SK-N-SH treated with all-trans-retinoic acid at 6 μM for 48 hours (cell line): ENCODE measurements at regions not wholly inside any gene's neighbourhood (a gene's known extent, or its start where the extent isn't known, plus 50 kb on each side); places are given as distances from the start of the nearest gene placed in this dataset.

ENCODE experiments used
- ATAC-seq: fragments of 200-7000 bp; cut with Tn5 transposase; 3 replicates; pipeline ENCODE4 v1.9.1; 2020; ENCODE audit warnings: mild to moderate bottlenecking, moderate library complexity
- ARNTL ChIP-seq: fragments of 450-650 bp; formaldehyde crosslinking; IDR thresholded peaks from 2 replicates; pipeline ENCODE4 v1.5.0; 2020; ENCODE audit warnings: low read depth, mild to moderate bottlenecking, moderate library complexity, borderline replicate concordance
- BACH2 ChIP-seq: fragments of 250-450 bp; sonication (Bioruptor Pico); IDR thresholded peaks from 2 replicates; pipeline ENCODE4 v1.9.0; 2021; ENCODE audit warnings: mild to moderate bottlenecking, borderline replicate concordance
- CSDC2 ChIP-seq: fragments of 250-450 bp; sonication (Bioruptor Pico); IDR thresholded peaks from 2 replicates; pipeline ENCODE4 v1.5.0; 2020; ENCODE audit warnings: mild to moderate bottlenecking, moderate library complexity
- GLIS3 ChIP-seq: fragments of 250-450 bp; sonication (Bioruptor Pico); IDR thresholded peaks from 2 replicates; pipeline ENCODE4 v1.5.0; 2020; ENCODE audit warnings: mild to moderate bottlenecking, moderate library complexity
- ISL1 ChIP-seq: fragments of 250-450 bp; sonication (Bioruptor Pico); IDR thresholded peaks from 2 replicates; pipeline ENCODE4 v2.1.2; 2022; ENCODE audit warnings: mild to moderate bottlenecking, moderate library complexity
- PPARA ChIP-seq: fragments of 250-450 bp; sonication (Bioruptor Pico); IDR thresholded peaks from 2 replicates; pipeline ENCODE4 v1.5.0; 2020; ENCODE audit warnings: mild to moderate bottlenecking, borderline replicate concordance
- SNAI2 ChIP-seq: fragments of 250-450 bp; sonication (Bioruptor Pico); IDR thresholded peaks from 2 replicates; pipeline ENCODE4 v1.5.0; 2020; ENCODE audit warnings: mild to moderate bottlenecking, moderate library complexity
- TCF4 ChIP-seq: fragments of 250-450 bp; sonication (Bioruptor Pico); IDR thresholded peaks from 2 replicates; pipeline ENCODE4 v1.8.0; 2021; ENCODE audit warnings: mild to moderate bottlenecking, moderate library complexity, borderline replicate concordance
- TOX ChIP-seq: fragments of 250-450 bp; sonication (Bioruptor Pico); IDR thresholded peaks from 2 replicates; pipeline ENCODE4 v1.8.0; 2021; ENCODE audit warnings: mild to moderate bottlenecking, moderate library complexity, borderline replicate concordance
- ZC3H10 ChIP-seq: fragments of 250-450 bp; sonication (Bioruptor Pico); IDR thresholded peaks from 2 replicates; pipeline ENCODE4 v1.5.1; 2021; ENCODE audit warnings: mild to moderate bottlenecking, moderate library complexity
- ZFP30 ChIP-seq: fragments of 450-650 bp; formaldehyde crosslinking; IDR thresholded peaks from 2 replicates; pipeline ENCODE4 v1.5.0; 2022; ENCODE audit warnings: mild to moderate bottlenecking, moderate library complexity
- ZNF565 ChIP-seq: fragments of 450-650 bp; formaldehyde crosslinking; conservative IDR thresholded peaks from 2 replicates; pipeline ENCODE4 v1.5.0; 2020; ENCODE audit warnings: low read depth, mild to moderate bottlenecking, moderate library complexity
- ZNF70 ChIP-seq: fragments of 450-650 bp; formaldehyde crosslinking; IDR thresholded peaks from 2 replicates; pipeline ENCODE4 v1.5.0; 2020; ENCODE audit warnings: mild to moderate bottlenecking, moderate library complexity
- ZNF8 ChIP-seq: fragments of 450-650 bp; formaldehyde crosslinking; IDR thresholded peaks from 2 replicates; pipeline ENCODE4 v1.5.0; 2020; ENCODE audit warnings: mild to moderate bottlenecking, moderate library complexity
- TF ChIP-seq, protein P1 (sequence below): fragments of 250-450 bp; sonication (Bioruptor Pico); IDR thresholded peaks from 2 replicates; pipeline ENCODE4 v1.8.0; 2021; ENCODE audit warnings: low read depth, mild to moderate bottlenecking, moderate library complexity, borderline replicate concordance
- TF ChIP-seq, protein P2 (sequence below): fragments of 250-450 bp; sonication (Bioruptor Pico); IDR thresholded peaks from 2 replicates; pipeline ENCODE4 v1.5.1; 2020; ENCODE audit warnings: low read depth, mild to moderate bottlenecking, moderate library complexity
- TF ChIP-seq, protein P3 (sequence below): fragments of 250-450 bp; sonication (Bioruptor Pico); IDR thresholded peaks from 2 replicates; pipeline ENCODE4 v1.8.0; 2020; ENCODE audit warnings: mild to moderate bottlenecking, moderate library complexity, borderline replicate concordance
- TF ChIP-seq, protein P4 (sequence below): fragments of 250-450 bp; sonication (Bioruptor Pico); IDR thresholded peaks from 2 replicates; pipeline ENCODE4 v1.5.0; 2020; ENCODE audit warnings: mild to moderate bottlenecking, moderate library complexity
- TF ChIP-seq, protein P5 (sequence below): fragments of 250-450 bp; sonication (Bioruptor Pico); IDR thresholded peaks from 2 replicates; pipeline ENCODE4 v1.5.1; 2021; ENCODE audit warnings: mild to moderate bottlenecking, moderate library complexity

DNA sequence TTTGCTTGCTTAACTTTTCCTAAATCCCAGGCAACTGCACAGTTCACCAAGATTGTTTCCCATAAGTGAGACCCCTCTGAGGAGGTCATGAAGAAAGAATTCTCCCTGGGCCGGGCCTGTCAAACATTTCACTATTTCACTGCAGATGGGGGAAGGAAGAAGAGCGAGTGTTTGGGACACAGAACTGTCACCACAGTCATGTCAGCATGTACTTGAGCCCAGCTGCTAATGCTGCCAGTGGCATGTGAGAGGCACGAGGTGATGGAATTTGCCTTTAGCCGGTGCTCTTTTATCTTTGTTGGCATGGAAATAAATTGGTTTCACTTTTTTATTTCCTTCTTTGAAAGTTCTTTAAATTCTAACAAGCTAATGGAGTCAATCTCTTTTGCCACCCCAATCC, 277.9 kb upstream of the GADL1 start (continued):
- TF ChIP-seq, protein P1, sequence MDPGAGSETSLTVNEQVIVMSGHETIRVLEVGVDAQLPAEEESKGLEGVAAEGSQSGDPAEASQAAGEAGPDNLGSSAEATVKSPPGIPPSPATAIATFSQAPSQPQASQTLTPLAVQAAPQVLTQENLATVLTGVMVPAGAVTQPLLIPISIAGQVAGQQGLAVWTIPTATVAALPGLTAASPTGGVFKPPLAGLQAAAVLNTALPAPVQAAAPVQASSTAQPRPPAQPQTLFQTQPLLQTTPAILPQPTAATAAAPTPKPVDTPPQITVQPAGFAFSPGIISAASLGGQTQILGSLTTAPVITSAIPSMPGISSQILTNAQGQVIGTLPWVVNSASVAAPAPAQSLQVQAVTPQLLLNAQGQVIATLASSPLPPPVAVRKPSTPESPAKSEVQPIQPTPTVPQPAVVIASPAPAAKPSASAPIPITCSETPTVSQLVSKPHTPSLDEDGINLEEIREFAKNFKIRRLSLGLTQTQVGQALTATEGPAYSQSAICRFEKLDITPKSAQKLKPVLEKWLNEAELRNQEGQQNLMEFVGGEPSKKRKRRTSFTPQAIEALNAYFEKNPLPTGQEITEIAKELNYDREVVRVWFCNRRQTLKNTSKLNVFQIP (CRISPR knock-in tag): no peak

DNA sequence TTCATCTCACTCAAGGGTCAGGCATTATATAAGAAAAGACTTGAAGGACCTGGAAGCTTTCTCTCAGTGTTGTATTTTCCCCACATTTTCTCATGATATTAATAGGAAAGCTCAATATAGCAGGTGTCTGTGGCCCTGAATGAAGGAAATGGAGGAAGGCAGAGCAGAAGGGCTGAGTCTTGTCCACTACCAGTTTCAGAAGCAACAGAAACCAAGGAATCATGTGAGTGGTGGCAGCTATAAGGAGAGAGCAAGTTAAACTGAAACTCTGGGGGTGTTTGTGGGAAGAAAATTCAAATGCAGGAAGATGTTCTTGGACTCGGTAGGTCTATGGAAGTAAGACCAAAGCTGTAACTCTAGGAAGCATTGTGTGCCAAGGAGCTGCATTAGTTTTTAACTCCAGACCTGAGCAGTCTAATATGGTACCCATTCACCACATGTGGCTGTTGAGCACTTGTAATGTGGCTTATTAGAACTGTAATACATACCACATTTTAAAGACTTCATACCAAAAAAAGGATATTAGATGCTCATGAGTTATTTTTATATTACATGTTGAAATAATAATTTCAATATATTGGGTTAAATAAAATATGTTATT, 278.8 kb upstream of the GADL1 start:
- ATAC-seq: no peak
- TF ChIP-seq, protein P2, sequence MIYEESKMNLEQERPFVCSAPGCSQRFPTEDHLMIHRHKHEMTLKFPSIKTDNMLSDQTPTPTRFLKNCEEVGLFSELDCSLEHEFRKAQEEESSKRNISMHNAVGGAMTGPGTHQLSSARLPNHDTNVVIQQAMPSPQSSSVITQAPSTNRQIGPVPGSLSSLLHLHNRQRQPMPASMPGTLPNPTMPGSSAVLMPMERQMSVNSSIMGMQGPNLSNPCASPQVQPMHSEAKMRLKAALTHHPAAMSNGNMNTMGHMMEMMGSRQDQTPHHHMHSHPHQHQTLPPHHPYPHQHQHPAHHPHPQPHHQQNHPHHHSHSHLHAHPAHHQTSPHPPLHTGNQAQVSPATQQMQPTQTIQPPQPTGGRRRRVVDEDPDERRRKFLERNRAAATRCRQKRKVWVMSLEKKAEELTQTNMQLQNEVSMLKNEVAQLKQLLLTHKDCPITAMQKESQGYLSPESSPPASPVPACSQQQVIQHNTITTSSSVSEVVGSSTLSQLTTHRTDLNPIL: no peak
- TF ChIP-seq, protein P1 (CRISPR knock-in tag): no peak
- TF ChIP-seq ZNF70 (CRISPR knock-in tag) (no peak), BACH2 (no peak), CSDC2 (CRISPR knock-in tag) (no peak), ARNTL (CRISPR knock-in tag) (no peak), ZNF8 (CRISPR knock-in tag) (no peak), ZNF565 (CRISPR knock-in tag) (no peak), SNAI2 (CRISPR knock-in tag) (no peak), ZC3H10 (CRISPR knock-in tag) (no peak), ZFP30 (CRISPR knock-in tag) (no peak), TCF4 (CRISPR knock-in tag) (no peak)
- TF ChIP-seq, protein P3, sequence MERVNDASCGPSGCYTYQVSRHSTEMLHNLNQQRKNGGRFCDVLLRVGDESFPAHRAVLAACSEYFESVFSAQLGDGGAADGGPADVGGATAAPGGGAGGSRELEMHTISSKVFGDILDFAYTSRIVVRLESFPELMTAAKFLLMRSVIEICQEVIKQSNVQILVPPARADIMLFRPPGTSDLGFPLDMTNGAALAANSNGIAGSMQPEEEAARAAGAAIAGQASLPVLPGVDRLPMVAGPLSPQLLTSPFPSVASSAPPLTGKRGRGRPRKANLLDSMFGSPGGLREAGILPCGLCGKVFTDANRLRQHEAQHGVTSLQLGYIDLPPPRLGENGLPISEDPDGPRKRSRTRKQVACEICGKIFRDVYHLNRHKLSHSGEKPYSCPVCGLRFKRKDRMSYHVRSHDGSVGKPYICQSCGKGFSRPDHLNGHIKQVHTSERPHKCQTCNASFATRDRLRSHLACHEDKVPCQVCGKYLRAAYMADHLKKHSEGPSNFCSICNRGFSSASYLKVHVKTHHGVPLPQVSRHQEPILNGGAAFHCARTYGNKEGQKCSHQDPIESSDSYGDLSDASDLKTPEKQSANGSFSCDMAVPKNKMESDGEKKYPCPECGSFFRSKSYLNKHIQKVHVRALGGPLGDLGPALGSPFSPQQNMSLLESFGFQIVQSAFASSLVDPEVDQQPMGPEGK (CRISPR knock-in tag): no peak
- TF ChIP-seq, protein P4, sequence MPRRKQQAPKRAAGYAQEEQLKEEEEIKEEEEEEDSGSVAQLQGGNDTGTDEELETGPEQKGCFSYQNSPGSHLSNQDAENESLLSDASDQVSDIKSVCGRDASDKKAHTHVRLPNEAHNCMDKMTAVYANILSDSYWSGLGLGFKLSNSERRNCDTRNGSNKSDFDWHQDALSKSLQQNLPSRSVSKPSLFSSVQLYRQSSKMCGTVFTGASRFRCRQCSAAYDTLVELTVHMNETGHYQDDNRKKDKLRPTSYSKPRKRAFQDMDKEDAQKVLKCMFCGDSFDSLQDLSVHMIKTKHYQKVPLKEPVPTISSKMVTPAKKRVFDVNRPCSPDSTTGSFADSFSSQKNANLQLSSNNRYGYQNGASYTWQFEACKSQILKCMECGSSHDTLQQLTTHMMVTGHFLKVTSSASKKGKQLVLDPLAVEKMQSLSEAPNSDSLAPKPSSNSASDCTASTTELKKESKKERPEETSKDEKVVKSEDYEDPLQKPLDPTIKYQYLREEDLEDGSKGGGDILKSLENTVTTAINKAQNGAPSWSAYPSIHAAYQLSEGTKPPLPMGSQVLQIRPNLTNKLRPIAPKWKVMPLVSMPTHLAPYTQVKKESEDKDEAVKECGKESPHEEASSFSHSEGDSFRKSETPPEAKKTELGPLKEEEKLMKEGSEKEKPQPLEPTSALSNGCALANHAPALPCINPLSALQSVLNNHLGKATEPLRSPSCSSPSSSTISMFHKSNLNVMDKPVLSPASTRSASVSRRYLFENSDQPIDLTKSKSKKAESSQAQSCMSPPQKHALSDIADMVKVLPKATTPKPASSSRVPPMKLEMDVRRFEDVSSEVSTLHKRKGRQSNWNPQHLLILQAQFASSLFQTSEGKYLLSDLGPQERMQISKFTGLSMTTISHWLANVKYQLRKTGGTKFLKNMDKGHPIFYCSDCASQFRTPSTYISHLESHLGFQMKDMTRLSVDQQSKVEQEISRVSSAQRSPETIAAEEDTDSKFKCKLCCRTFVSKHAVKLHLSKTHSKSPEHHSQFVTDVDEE (CRISPR knock-in tag): no peak

DNA sequence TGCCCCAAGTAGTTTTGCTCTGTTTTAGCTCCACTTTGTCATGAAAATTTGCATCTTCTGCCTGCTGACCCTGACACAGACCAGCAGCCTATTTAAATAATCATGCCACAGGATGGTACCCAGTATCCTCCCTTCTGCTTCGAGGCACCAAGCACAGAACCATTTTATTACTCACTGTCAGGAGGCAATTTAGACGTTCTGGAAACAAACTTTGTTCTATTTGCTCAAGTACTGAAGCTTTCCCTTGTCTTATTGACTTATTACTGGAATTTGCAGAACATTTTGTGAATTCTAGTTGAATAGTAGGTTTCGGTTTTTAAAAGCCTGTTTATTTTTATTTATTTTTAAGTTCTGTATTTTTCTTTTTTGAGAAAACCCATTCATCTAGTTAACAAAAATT, 279.6 kb upstream of the GADL1 start:
- ATAC-seq: no peak
- TF ChIP-seq, protein P4 (CRISPR knock-in tag): no peak
- TF ChIP-seq, protein P5, sequence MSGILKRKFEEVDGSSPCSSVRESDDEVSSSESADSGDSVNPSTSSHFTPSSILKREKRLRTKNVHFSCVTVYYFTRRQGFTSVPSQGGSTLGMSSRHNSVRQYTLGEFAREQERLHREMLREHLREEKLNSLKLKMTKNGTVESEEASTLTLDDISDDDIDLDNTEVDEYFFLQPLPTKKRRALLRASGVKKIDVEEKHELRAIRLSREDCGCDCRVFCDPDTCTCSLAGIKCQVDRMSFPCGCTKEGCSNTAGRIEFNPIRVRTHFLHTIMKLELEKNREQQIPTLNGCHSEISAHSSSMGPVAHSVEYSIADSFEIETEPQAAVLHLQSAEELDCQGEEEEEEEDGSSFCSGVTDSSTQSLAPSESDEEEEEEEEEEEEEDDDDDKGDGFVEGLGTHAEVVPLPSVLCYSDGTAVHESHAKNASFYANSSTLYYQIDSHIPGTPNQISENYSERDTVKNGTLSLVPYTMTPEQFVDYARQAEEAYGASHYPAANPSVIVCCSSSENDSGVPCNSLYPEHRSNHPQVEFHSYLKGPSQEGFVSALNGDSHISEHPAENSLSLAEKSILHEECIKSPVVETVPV (CRISPR knock-in tag): no peak
- TF ChIP-seq, protein P2: no peak
- no peak for TF ChIP-seq ZNF8 (CRISPR knock-in tag)
- TF ChIP-seq ZNF70 (CRISPR knock-in tag): no peak
- TF ChIP-seq ZNF565 (CRISPR knock-in tag): no peak
- TF ChIP-seq, protein P3 (CRISPR knock-in tag): no peak
- no peak for TF ChIP-seq ZC3H10 (CRISPR knock-in tag)
- no peak; the same call in 1 of the 2 replicates for TF ChIP-seq ISL1 (CRISPR knock-in tag)
- no peak for TF ChIP-seq GLIS3 (CRISPR knock-in tag)
- TF ChIP-seq PPARA (CRISPR knock-in tag): no peak
- TF ChIP-seq TOX: no peak
